ENCODE measurements at regions not wholly inside any gene's neighbourhood (a gene's known extent, or its start where the extent isn't known, plus 50 kb on each side); places are given as distances from the start of the nearest gene placed in this dataset.

- TF ChIP-seq EZH2 (IDR thresholded peaks at IDR 0.05; ENCODE audit: borderline replicate concordance, low read depth, low read length, poor library complexity, severe bottlenecking): no peak
- TF ChIP-seq CTCF (conservative IDR thresholded peaks at IDR 0.05; ENCODE audit: low read depth, low read length): no peak
Observed at GRCh38 chr7:25756601-25757000, 395.4 kb upstream of the NFE2L3 start.
